Ovary (tissue), 7 donors: ENCODE measurements at regions not wholly inside any gene's neighbourhood (a gene's known extent, or its start where the extent isn't known, plus 50 kb on each side); places are given as distances from the start of the nearest gene placed in this dataset.

Source experiments
- DNase-seq, 5 donors: peaks; one replicate each; pipeline ENCODE4 v3.0.0-alpha.2; 2019 to 2020
- H3K27ac ChIP-seq, 2 donors: fragments of 200-600 bp; one replicate each; pipeline versions ENCODE4 v1.5.1 to v1.8.0; 2019 to 2022
- H3K27me3 ChIP-seq: fragments of 200-600 bp; one replicate; pipeline ENCODE4 v1.8.0; 2022
- H3K36me3 ChIP-seq: fragments of 200-600 bp; sonication (generic); one replicate; pipeline ENCODE4 v1.5.1; 2019
- H3K4me1 ChIP-seq: one replicate; pipeline ENCODE4 v1.8.1; 2013; ENCODE audit warnings: mild to moderate bottlenecking, moderate library complexity; ENCODE audit not compliant: insufficient read depth
- H3K4me3 ChIP-seq: fragments of 200-600 bp; sonication (generic); one replicate; pipeline ENCODE4 v1.5.1; 2017
- H3K9me3 ChIP-seq, 2 donors: fragments of 200-600 bp in 1 of 2; sonication (generic) in 1 of 2; one replicate each; pipeline versions ENCODE4 v1.5.1 to v1.8.1; 2013 to 2019; ENCODE audit warnings: mild to moderate bottlenecking in 1 of 2, moderate library complexity in 1 of 2
- CTCF ChIP-seq, 3 donors: fragments of 450-650 bp in 2 of 3; fragments of 200-600 bp in 1 of 3; IDR thresholded peaks; one replicate each; pipeline versions ENCODE4 v1.5.1 to v1.8.0; 2016 to 2022; ENCODE audit warnings: antibody characterized with exemption in 3 of 3, mild to moderate bottlenecking in 1 of 3
- EP300 ChIP-seq: sonication (generic); formaldehyde crosslinking; IDR thresholded peaks from one replicate; pipeline ENCODE4 v1.6.1; 2017; ENCODE audit warnings: antibody characterized with exemption
- POLR2A ChIP-seq: fragments of 450-650 bp; IDR thresholded peaks from one replicate; pipeline ENCODE4 v1.6.1; 2017; ENCODE audit warnings: antibody characterized with exemption, mild to moderate bottlenecking, moderate library complexity
- WGBS, 3 donors: extraction: QIAGEN DNeasy Blood & Tissue Kit in 1 of 3; methylation state at CpG; one replicate each; pipeline versions ENCODE4 v1.1.5 to v1.1.7; 2013 to 2017; 5-methylcytosine and 5-hydroxymethylcytosine counted together
- intact Hi-C, 4 donors: fragments of 100-400 bp; cut with DNase I; formaldehyde crosslinking; loops; one replicate each; pipeline versions ENCODE4 v1.11.0 to v1.15.1; 2022 to 2023
- donor health status: DM: no; HTN: no; CAD: no; lungs with moderate emphysema.
- donor health status: DM: no; HTN: no; CAD: no.
- donor health status: Bipolar disorder and iron deficiency.
- donor health status: DM: no; HTN: no; CAD: no.
- donor health status: DM: yes; HTN: yes; CAD: no.

- Histone ChIP-seq H3K36me3 (no peaks in the 10 kb centered on the region), H3K27me3 (no peaks in the 10 kb centered on the region), H3K4me3 (no peak overlapping the region), H3K27ac (no peak overlapping the region), H3K9me3 (no peaks in the 10 kb centered on the region), H3K4me1 (no peaks in the 10 kb centered on the region)
- WGBS, 3 donors, result 94 to 97% (median 94%) methylated on average over 4 of the region's 4 CpGs
- DNase-seq, result no peak
- intact Hi-C loops, result no loop called here
- TF ChIP-seq EP300 (no peak), POLR2A (no peak), CTCF (IDR thresholded peaks at IDR 0.05) (no peak)
Measured at GRCh38 chr16:64687786-64688185, 434.1 kb downstream of the CDH11 start.

GRCh38 chr16:64687123-64687522 lies 434.7 kb downstream of the CDH11 start:
- no peaks in the 10 kb centered on the region for H3K9me3 ChIP-seq
- H3K36me3 ChIP-seq, result no peaks in the 10 kb centered on the region
- DNase-seq, result no peak
- TF ChIP-seq CTCF (IDR thresholded peaks at IDR 0.05), result no peak
- no peak for TF ChIP-seq EP300
- intact Hi-C loops, result no loop called here
- no peak overlapping the region for H3K27ac ChIP-seq
- no peak overlapping the region for H3K4me3 ChIP-seq
- no peaks in the 10 kb centered on the region for H3K27me3 ChIP-seq
- no peaks in the 10 kb centered on the region for H3K4me1 ChIP-seq
- WGBS, 3 donors, result 81 to 88% (median 85%) methylated on average over 2 of the region's 2 CpGs

GRCh38 chr16:64679976-64680690 lies 441.7 kb downstream of the CDH11 start:
- no peaks in the 10 kb centered on the region for H3K36me3 ChIP-seq
- no peaks in the 10 kb centered on the region for H3K4me1 ChIP-seq
- no peak overlapping the region for H3K4me3 ChIP-seq
- no peaks in the 10 kb centered on the region for H3K27me3 ChIP-seq
- H3K27ac ChIP-seq, result no peak overlapping the region
- no peaks in the 10 kb centered on the region for H3K9me3 ChIP-seq
- no peak for DNase-seq
- intact Hi-C loops, result no loop called here
- WGBS, 3 donors, result 75 to 78% (median 77%) methylated on average over 4 of the region's 4 CpGs
- TF ChIP-seq CTCF (IDR thresholded peaks at IDR 0.05) (no peak), POLR2A (no peak), EP300 (no peak)

- WGBS, 3 donors, result 95 to 97% (median 96%) methylated on average over 8 of the region's 8 CpGs
- no peaks in the 10 kb centered on the region for H3K4me1 ChIP-seq
- H3K4me3 ChIP-seq, result no peak overlapping the region
- no peaks in the 10 kb centered on the region for H3K9me3 ChIP-seq
- H3K36me3 ChIP-seq, result no peaks in the 10 kb centered on the region
- intact Hi-C loops, result no loop called here
- H3K27ac ChIP-seq, result no peak overlapping the region
- H3K27me3 ChIP-seq, result no peaks in the 10 kb centered on the region
- DNase-seq, result no peak
- TF ChIP-seq EP300 (no peak), CTCF (IDR thresholded peaks at IDR 0.05) (no peak), POLR2A (no peak)
Measured at GRCh38 chr16:64669573-64669972, 452.3 kb downstream of the CDH11 start.
